ENCODE measurements at regions not wholly inside any gene's neighbourhood (a gene's known extent, or its start where the extent isn't known, plus 50 kb on each side); places are given as distances from the start of the nearest gene placed in this dataset.

DNA sequence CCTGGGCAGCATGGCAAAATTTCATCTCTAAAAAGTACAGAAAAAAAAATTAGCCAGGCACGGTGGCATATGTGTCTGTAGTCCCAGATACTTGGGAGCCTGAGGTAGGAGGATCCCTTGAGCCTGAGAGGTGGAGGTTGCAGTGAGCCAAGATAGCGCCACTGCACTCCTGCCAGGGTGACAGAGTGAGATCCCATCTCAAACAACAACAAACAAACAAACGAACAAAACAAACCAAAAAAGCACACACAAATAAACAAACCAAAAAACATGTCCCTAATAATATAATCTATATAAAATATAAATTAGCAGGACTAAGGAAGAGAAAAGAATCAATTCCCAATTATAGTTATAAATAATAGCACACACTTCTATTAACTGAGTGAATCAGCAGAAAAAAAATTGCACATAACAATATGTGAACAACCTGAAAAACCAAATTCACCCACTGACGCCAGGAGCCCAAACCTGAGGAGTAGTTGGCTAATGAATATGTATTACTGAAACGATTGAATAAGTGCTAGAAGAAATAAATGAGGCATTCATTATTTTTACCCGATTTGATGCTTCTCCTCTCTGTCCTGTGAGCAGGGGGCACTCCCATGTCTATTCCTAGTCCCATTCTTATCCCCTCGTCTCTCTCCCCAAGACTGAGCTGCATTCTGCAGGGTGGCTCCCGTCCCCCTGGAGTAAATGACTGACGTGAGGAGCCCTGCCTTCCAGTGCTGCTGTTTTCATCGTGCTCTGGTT, 108.2 kb upstream of the TOP3B start:
- H3K36me3 Mint-ChIP-seq (ENCODE audit: insufficient read depth), result no peaks in the 10 kb centered on the region

GRCh38 chr22:22089459-22090308, 107.1 kb upstream of the TOP3B start:
- H3K27me3 Mint-ChIP-seq, result peaks cover 62% of the 10 kb centered on the region
- H3K9me3 Mint-ChIP-seq, result no peaks in the 10 kb centered on the region
- H3K4me3 Mint-ChIP-seq, result no peak overlapping the region
- H3K4me1 Mint-ChIP-seq, result no peaks in the 10 kb centered on the region
- H3K36me3 Mint-ChIP-seq (ENCODE audit: insufficient read depth), result no peaks in the 10 kb centered on the region
- no peak for DNase-seq (ENCODE audit: low spot score in 2 of 2)
- ATAC-seq (replicated peaks; ENCODE audit: extremely low read depth, poor library complexity, severe bottlenecking), result no peak
- H3K27ac Mint-ChIP-seq (ENCODE audit: low read depth), result no peak overlapping the region

More for the DNA sequence above, 108.2 kb upstream of the TOP3B start:
- H3K9me3 Mint-ChIP-seq, result no peaks in the 10 kb centered on the region
- H3K4me1 Mint-ChIP-seq, result no peaks in the 10 kb centered on the region
- H3K27me3 Mint-ChIP-seq, result peaks cover 70% of the 10 kb centered on the region
- H3K27ac Mint-ChIP-seq (ENCODE audit: low read depth), result no peak overlapping the region
- no peak overlapping the region for H3K4me3 Mint-ChIP-seq
- DNase-seq (ENCODE audit: low spot score in 2 of 2) (no peak), ATAC-seq (replicated peaks; ENCODE audit: extremely low read depth, poor library complexity, severe bottlenecking) (no peak)

GRCh38 chr22:22088658-22089458, 106.3 kb upstream of the TOP3B start:
- Mint-ChIP-seq H3K4me1 (no peaks in the 10 kb centered on the region), H3K9me3 (no peaks in the 10 kb centered on the region), H3K4me3 (no peak overlapping the region), H3K36me3 (ENCODE audit: insufficient read depth) (no peaks in the 10 kb centered on the region), H3K27ac (ENCODE audit: low read depth) (no peak overlapping the region), H3K27me3 (peaks cover 59% of the 10 kb centered on the region)
- ATAC-seq (replicated peaks; ENCODE audit: extremely low read depth, poor library complexity, severe bottlenecking) (no peak), DNase-seq (ENCODE audit: low spot score in 2 of 2) (no peak)

DNA sequence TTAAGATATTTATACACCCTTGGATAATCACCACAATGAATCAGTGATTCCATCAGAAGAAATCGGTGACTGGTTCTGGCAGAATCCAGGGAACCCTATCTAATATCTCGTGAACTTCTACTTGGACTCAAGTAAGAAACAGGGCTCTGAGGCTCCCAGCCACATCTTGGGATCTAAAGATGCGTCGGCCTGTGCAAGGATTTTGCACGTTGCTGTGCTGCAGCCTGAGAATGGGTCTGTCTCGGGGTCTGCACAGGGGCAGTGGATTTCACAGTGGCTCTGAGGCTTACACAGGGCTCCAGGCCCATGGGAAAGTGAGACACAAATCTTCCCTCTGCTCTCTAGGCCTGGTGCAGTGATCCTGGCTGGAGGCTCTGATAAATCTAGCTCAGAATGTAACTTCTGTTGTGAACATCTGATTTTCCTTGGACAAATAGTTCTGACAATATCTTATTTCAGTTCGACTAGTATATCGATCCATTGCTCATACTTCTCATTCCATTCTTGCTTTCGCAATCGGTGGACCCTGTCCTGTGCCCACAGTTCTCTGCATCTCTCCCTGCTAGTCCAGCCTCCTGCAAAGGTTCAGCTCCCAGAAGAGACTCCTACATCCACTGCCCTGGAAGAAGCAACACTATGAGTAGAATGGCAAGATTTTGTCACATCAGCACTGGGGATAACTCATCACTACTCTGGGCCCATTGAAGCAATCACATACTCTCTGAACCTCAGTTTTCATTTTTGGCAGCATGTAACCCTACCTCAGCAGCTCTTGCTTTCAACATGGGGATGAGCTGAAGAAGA, 105.5 kb upstream of the TOP3B start:
- Mint-ChIP-seq H3K9me3 (no peaks in the 10 kb centered on the region), H3K4me1 (no peaks in the 10 kb centered on the region), H3K36me3 (ENCODE audit: insufficient read depth) (no peaks in the 10 kb centered on the region), H3K4me3 (no peak overlapping the region), H3K27ac (ENCODE audit: low read depth) (no peak overlapping the region), H3K27me3 (peaks cover 59% of the 10 kb centered on the region)
- DNase-seq (ENCODE audit: low spot score in 2 of 2) (no peak), ATAC-seq (replicated peaks; ENCODE audit: extremely low read depth, poor library complexity, severe bottlenecking) (no peak)

DNA sequence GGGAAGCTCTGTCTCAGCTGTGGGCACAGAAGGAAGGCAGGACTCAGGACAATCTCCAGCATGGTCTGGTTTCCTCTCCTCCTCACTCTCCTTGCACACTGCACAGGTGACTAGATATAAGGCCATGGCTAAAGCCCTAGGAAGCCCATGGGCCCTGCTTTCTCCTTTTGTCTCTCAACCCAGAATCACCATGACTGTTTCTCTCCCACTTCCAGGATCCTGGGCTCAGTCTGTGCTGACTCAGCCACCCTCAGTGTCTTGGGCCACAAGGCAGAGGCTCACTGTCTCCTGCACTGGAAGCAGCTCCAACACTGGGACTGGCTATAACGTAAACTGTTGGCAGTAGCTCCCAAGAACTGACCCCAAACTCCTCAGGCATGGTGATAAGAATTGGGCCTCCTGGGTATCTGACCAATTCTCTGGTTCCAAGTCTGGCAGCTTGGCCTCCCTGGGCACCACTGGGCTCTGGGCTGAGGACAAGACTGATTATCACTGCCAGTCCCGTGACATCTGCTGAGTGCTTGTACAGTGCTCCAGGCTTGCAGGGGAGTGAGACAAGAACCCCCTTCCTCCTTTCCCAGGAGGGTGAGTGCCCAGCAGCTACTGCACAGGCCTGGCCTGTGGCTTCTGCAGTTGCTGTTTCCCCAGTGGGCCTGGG, 104.0 kb upstream of the TOP3B start:
- ATAC-seq (replicated peaks; ENCODE audit: extremely low read depth, poor library complexity, severe bottlenecking) (no peak), DNase-seq (ENCODE audit: low spot score in 2 of 2) (no peak)
- Mint-ChIP-seq H3K36me3 (ENCODE audit: insufficient read depth) (peaks cover 2% of the 10 kb centered on the region), H3K9me3 (no peaks in the 10 kb centered on the region), H3K27me3 (peaks cover 60% of the 10 kb centered on the region), H3K4me3 (no peak overlapping the region), H3K4me1 (no peaks in the 10 kb centered on the region), H3K27ac (ENCODE audit: low read depth) (no peak overlapping the region)

- no peaks in the 10 kb centered on the region for H3K4me1 Mint-ChIP-seq
- H3K4me3 Mint-ChIP-seq, result no peak overlapping the region
- H3K27me3 Mint-ChIP-seq, result peaks cover 60% of the 10 kb centered on the region
- no peaks in the 10 kb centered on the region for H3K9me3 Mint-ChIP-seq
- H3K36me3 Mint-ChIP-seq (ENCODE audit: insufficient read depth), result peaks cover 2% of the 10 kb centered on the region
- DNase-seq (ENCODE audit: low spot score in 2 of 2) (no peak), ATAC-seq (replicated peaks; ENCODE audit: extremely low read depth, poor library complexity, severe bottlenecking) (no peak)
- H3K27ac Mint-ChIP-seq (ENCODE audit: low read depth), result no peak overlapping the region
Observed at GRCh38 chr22:22085702-22086500, 103.3 kb upstream of the TOP3B start.

DNA sequence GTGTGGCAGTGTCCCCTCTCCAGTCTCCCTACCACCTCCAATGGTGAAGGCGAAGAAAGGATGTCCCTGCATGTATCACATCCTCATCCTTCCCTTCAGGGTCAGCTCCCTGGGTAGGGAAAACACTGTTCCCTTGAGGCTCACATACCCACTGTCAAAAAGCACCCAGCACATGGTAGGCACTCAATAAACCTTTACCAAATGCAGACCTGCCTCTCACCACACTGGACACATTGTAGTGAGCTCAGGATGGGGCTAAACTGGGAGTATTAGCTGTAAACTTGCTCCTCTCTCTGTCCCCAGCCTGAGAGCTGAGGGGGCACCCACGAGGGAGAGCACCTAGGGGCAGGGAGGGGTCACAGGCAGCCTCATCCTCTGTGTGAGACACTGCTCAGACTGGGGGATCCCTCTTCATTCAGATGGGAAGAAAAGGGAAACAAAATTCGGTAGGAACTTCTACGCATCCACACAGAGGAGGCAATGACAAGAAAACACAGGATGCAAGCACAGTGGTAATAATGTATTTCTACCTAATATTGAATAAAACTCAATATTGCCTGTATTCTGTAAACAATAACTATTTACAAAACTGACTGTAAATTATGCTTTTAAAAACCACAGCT, 101.6 kb upstream of the TOP3B start:
- H3K27ac Mint-ChIP-seq (ENCODE audit: low read depth), result no peak overlapping the region
- peaks cover 2% of the 10 kb centered on the region for H3K36me3 Mint-ChIP-seq (ENCODE audit: insufficient read depth)
- DNase-seq (ENCODE audit: low spot score in 2 of 2), result no peak
- H3K4me1 Mint-ChIP-seq, result no peaks in the 10 kb centered on the region
- peaks cover 55% of the 10 kb centered on the region for H3K27me3 Mint-ChIP-seq
- ATAC-seq (replicated peaks; ENCODE audit: extremely low read depth, poor library complexity, severe bottlenecking), result no peak
- no peaks in the 10 kb centered on the region for H3K9me3 Mint-ChIP-seq
- H3K4me3 Mint-ChIP-seq, result no peak overlapping the region

GRCh38 chr22:22082960-22083359, 100.4 kb upstream of the TOP3B start:
- no peak overlapping the region for H3K27ac Mint-ChIP-seq (ENCODE audit: low read depth)
- H3K9me3 Mint-ChIP-seq, result no peaks in the 10 kb centered on the region
- ATAC-seq (replicated peaks; ENCODE audit: extremely low read depth, poor library complexity, severe bottlenecking) (no peak), DNase-seq (ENCODE audit: low spot score in 2 of 2) (no peak)
- H3K4me3 Mint-ChIP-seq, result no peak overlapping the region
- peaks cover 2% of the 10 kb centered on the region for H3K36me3 Mint-ChIP-seq (ENCODE audit: insufficient read depth)
- peaks cover 44% of the 10 kb centered on the region for H3K27me3 Mint-ChIP-seq
- H3K4me1 Mint-ChIP-seq, result no peaks in the 10 kb centered on the region

DNA sequence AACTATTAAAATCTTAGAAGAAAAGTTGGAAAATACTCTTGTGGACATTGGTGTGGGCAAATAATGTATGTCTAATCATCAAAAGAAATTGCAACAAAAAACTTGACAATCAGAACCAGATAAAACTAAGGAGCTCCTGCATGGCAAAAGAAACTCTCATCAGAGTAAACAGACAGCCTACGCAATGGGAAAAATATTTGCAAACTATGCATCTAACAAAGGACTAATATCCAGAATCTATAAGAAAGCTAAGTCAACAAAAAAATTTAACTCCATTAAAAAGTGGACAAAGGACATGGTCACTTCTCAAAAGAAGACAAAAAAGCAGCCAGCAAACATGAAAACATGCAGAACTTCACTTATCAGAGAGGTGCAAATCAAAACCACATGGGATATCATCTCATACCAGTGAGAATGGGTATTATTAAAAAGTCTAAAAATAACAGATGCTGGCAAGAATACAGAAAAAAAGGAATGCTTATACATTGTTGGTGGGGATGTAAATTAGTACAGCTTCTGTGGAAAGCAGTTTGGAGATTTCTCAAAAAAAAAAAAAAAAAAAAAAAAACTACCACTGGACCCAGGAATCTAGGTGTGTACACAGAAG, 99.7 kb upstream of the TOP3B start:
- ATAC-seq (replicated peaks; ENCODE audit: extremely low read depth, poor library complexity, severe bottlenecking), result no peak
- Mint-ChIP-seq H3K27ac (ENCODE audit: low read depth) (no peak overlapping the region), H3K4me3 (no peak overlapping the region), H3K9me3 (no peaks in the 10 kb centered on the region), H3K4me1 (no peaks in the 10 kb centered on the region), H3K27me3 (peaks cover 50% of the 10 kb centered on the region), H3K36me3 (ENCODE audit: insufficient read depth) (peaks cover 2% of the 10 kb centered on the region)
- no peak for DNase-seq (ENCODE audit: low spot score in 2 of 2)

DNA sequence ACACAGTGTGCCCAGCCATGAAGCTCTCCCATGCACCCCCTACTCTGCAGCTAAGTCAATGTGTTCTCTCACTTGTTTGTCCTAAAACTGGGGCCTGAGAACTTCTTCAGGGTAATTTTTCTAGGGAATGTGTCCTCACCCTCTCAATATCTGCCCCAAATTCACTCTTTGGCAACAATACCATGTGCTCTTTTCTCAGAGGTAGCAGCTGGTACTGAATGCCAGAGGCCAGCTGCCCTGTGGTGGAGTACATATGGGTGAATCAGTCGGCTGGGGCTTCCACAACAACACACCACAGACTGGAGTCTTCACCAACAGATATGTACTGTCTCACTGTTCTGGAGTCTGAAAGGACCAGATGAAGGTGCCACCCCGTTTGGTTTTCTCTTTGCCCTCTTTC, 97.7 kb upstream of the TOP3B start:
- DNase-seq (ENCODE audit: low spot score in 2 of 2) (no peak), ATAC-seq (replicated peaks; ENCODE audit: extremely low read depth, poor library complexity, severe bottlenecking) (no peak)
- Mint-ChIP-seq H3K4me3 (no peak overlapping the region), H3K27ac (ENCODE audit: low read depth) (no peak overlapping the region), H3K36me3 (ENCODE audit: insufficient read depth) (peaks cover 2% of the 10 kb centered on the region), H3K9me3 (no peaks in the 10 kb centered on the region), H3K27me3 (peaks cover 70% of the 10 kb centered on the region), H3K4me1 (no peaks in the 10 kb centered on the region)

Measured in central memory CD8-positive, alpha-beta T cell (primary cell).